Dendritic cell treated with granulocyte-macrophage colony-stimulating factor and Interleukin-4, amounts not matched to agents 40 ng/mL and 50 ng/mL, for 4 days (primary cell): ENCODE measurements at regions not wholly inside any gene's neighbourhood (a gene's known extent, or its start where the extent isn't known, plus 50 kb on each side); places are given as distances from the start of the nearest gene placed in this dataset.
A peak's percentile ranks its signal among the peaks of the same experiment; 100 is the strongest.
"Not testable (repeated sequence)": the region's sequence is repeated elsewhere in the genome, so short reads cannot be mapped to it uniquely, and the experiment has no call there.

Experiments
- H3K27ac Mint-ChIP-seq: one replicate; pipeline ENCODE4 v1.8.0; 2022; ENCODE audit warnings: mild to moderate bottlenecking, mixed read lengths
- H3K27me3 Mint-ChIP-seq: one replicate; pipeline ENCODE4 v1.8.0; 2022; ENCODE audit warnings: mild to moderate bottlenecking, mixed read lengths
- H3K36me3 Mint-ChIP-seq: one replicate; pipeline ENCODE4 v1.8.0; 2022; ENCODE audit warnings: low read depth, mixed read lengths
- H3K4me1 Mint-ChIP-seq: one replicate; pipeline ENCODE4 v1.8.0; 2022; ENCODE audit warnings: low read depth, mixed read lengths
- H3K4me3 Mint-ChIP-seq: one replicate; pipeline ENCODE4 v1.8.0; 2022; ENCODE audit warnings: mild to moderate bottlenecking, moderate library complexity, mixed read lengths
- H3K9me3 Mint-ChIP-seq: one replicate; pipeline ENCODE4 v1.8.0; 2022; ENCODE audit warnings: mixed read lengths
- intact Hi-C: fragments of 100-400 bp; cut with micrococcal nuclease; formaldehyde crosslinking; loops from one replicate; pipeline ENCODE4 v1.15.0; 2022

- H3K9me3 Mint-ChIP-seq, H3K36me3 Mint-ChIP-seq, H3K27me3 Mint-ChIP-seq, H3K4me1 Mint-ChIP-seq, H3K4me3 Mint-ChIP-seq, H3K27ac Mint-ChIP-seq, intact Hi-C loops: not testable (repeated sequence)
Measured at GRCh38 chrX:31014474-31014873, 57.4 kb downstream of the FTHL17 start.

GRCh38 chrX:31012509-31013025 is 59.3 kb downstream of the FTHL17 start:
- no peaks in the 10 kb centered on the region for H3K36me3 Mint-ChIP-seq
- H3K9me3 Mint-ChIP-seq: no peaks in the 10 kb centered on the region
- H3K27me3 Mint-ChIP-seq: no peaks in the 10 kb centered on the region
- intact Hi-C loops: no loop called here
- H3K27ac Mint-ChIP-seq: no peak overlapping the region
- H3K4me3 Mint-ChIP-seq: no peak overlapping the region
- H3K4me1 Mint-ChIP-seq: peaks cover 5% of the 10 kb centered on the region

DNA sequence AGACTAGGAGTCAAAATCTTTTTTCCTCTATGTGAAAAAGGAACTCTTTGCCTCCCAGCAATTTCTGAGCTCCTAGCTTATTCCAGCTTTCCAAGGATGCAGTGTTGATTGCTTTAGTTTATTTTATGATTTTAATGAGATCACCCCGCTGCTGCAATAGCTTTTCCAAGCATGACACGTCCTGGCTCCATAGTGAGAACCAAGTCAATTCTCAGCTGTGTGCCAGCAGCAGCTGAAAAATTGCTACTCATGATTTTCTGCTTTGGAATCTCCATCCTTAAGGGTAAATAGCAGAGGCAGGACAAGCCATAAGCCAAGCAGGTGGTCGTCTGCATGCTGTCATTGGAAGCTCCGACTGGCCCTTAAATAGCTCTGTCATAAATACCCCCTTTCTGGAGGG is 64.5 kb downstream of the FTHL17 start:
- Mint-ChIP-seq H3K9me3 (no peaks in the 10 kb centered on the region), H3K4me1 (peaks cover 5% of the 10 kb centered on the region), H3K4me3 (no peak overlapping the region), H3K36me3 (no peaks in the 10 kb centered on the region), H3K27me3 (no peaks in the 10 kb centered on the region), H3K27ac (no peak overlapping the region)
- intact Hi-C loops: no loop called here

- Mint-ChIP-seq H3K4me3 (no peak overlapping the region), H3K36me3 (no peaks in the 10 kb centered on the region), H3K4me1 (peaks cover 3% of the 10 kb centered on the region), H3K27me3 (no peaks in the 10 kb centered on the region), H3K27ac (no peak overlapping the region), H3K9me3 (no peaks in the 10 kb centered on the region)
- intact Hi-C loops: no loop called here
Measured at GRCh38 chrX:31006027-31006426, 65.8 kb downstream of the FTHL17 start.

DNA sequence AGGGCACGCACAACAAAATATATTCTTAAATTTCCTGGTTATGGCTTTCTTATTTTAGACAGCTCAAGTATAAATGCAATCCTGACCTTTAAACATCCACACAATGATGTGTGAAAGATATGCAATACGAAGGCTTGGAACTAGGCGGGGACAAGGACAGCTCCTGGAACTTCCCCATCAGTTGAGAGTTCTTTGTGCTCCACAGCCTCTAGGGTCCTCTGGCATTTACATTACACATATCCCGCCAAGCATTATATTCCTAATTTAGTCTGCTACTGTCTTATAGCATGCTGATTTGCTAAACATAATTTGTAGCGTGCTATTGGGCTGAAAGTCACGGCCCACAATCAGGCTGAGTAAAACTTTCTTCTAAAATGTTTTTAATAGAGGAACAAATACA is 74.4 kb downstream of the FTHL17 start:
- Mint-ChIP-seq H3K36me3 (no peaks in the 10 kb centered on the region), H3K27me3 (no peaks in the 10 kb centered on the region), H3K9me3 (no peaks in the 10 kb centered on the region), H3K4me3 (no peak overlapping the region), H3K4me1 (no peaks in the 10 kb centered on the region), H3K27ac (no peak overlapping the region)
- intact Hi-C loops: no loop called here

- no peaks in the 10 kb centered on the region for H3K36me3 Mint-ChIP-seq
- intact Hi-C loops: no loop called here
- H3K4me1 Mint-ChIP-seq: no peaks in the 10 kb centered on the region
- no peak overlapping the region for H3K27ac Mint-ChIP-seq
- H3K9me3 Mint-ChIP-seq: no peaks in the 10 kb centered on the region
- H3K4me3 Mint-ChIP-seq: no peak overlapping the region
- H3K27me3 Mint-ChIP-seq: peaks cover 7% of the 10 kb centered on the region
Measured at GRCh38 chrX:30995705-30996104, 76.1 kb downstream of the FTHL17 start.

DNA sequence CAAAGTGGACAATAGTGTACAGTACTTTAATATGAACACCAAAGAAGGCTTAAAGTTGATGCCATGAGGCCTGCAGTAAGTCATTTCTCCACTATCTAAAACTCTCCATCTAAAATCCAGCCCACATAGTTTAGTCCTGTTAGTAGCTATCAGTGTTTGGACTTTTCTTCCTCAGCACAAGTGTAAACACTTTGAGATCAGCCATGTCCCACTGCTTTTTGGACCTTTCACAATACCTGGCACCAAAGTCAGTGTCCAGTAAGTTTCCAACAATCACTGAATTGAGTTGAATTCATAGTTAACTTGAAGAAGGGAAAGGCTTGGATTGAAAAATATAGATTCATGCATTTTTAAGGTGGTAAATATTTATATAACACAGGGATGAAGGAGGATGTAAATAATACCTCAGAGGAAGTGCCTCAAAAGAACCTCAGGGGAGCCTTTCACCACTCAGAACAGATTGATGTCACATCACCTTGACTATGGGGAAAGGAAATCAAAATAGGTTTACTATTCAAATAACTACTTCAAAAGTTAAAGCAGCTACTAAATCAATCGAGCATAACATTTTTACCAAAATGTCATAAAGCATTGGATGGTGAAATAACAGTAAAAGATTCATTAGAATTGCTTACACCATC is 76.7 kb downstream of the FTHL17 start:
- intact Hi-C loops: no loop called here
- Mint-ChIP-seq H3K27ac (no peak overlapping the region), H3K9me3 (no peaks in the 10 kb centered on the region), H3K4me1 (no peaks in the 10 kb centered on the region), H3K4me3 (no peak overlapping the region), H3K27me3 (peaks cover 7% of the 10 kb centered on the region), H3K36me3 (no peaks in the 10 kb centered on the region)

- H3K4me1 Mint-ChIP-seq, H3K27me3 Mint-ChIP-seq, H3K36me3 Mint-ChIP-seq, H3K27ac Mint-ChIP-seq, H3K4me3 Mint-ChIP-seq, H3K9me3 Mint-ChIP-seq, intact Hi-C loops: not testable (repeated sequence)
Measured at GRCh38 chrX:30994018-30994417, 77.8 kb downstream of the FTHL17 start.

- H3K27me3 Mint-ChIP-seq: peaks cover 7% of the 10 kb centered on the region
- H3K9me3 Mint-ChIP-seq: no peaks in the 10 kb centered on the region
- H3K27ac Mint-ChIP-seq: no peak overlapping the region
- no peaks in the 10 kb centered on the region for H3K4me1 Mint-ChIP-seq
- intact Hi-C loops: no loop called here
- H3K4me3 Mint-ChIP-seq: no peak overlapping the region
- no peaks in the 10 kb centered on the region for H3K36me3 Mint-ChIP-seq
Measured at GRCh38 chrX:30992381-30992904, 79.4 kb downstream of the FTHL17 start.

- H3K4me1 Mint-ChIP-seq: no peaks in the 10 kb centered on the region
- peaks cover 7% of the 10 kb centered on the region for H3K27me3 Mint-ChIP-seq
- H3K9me3 Mint-ChIP-seq: no peaks in the 10 kb centered on the region
- no peak overlapping the region for H3K4me3 Mint-ChIP-seq
- intact Hi-C loops: no loop called here
- no peak overlapping the region for H3K27ac Mint-ChIP-seq
- H3K36me3 Mint-ChIP-seq: no peaks in the 10 kb centered on the region
Measured at GRCh38 chrX:30990361-30990760, 81.5 kb downstream of the FTHL17 start.

GRCh38 chrX:30982467-30982866 is 89.4 kb downstream of the FTHL17 start:
- no peaks in the 10 kb centered on the region for H3K9me3 Mint-ChIP-seq
- peaks cover 15% of the 10 kb centered on the region for H3K4me1 Mint-ChIP-seq
- no peaks in the 10 kb centered on the region for H3K36me3 Mint-ChIP-seq
- H3K4me3 Mint-ChIP-seq: no peak overlapping the region
- no peaks in the 10 kb centered on the region for H3K27me3 Mint-ChIP-seq
- peak overlapping the region; percentile 73 for H3K27ac Mint-ChIP-seq
- intact Hi-C loops: no loop called here

GRCh38 chrX:30981968-30982367 is 89.9 kb downstream of the FTHL17 start:
- no peaks in the 10 kb centered on the region for H3K9me3 Mint-ChIP-seq
- no peaks in the 10 kb centered on the region for H3K27me3 Mint-ChIP-seq
- H3K36me3 Mint-ChIP-seq: no peaks in the 10 kb centered on the region
- no peak overlapping the region for H3K4me3 Mint-ChIP-seq
- peaks cover 15% of the 10 kb centered on the region for H3K4me1 Mint-ChIP-seq
- intact Hi-C loops: no loop called here
- peak overlapping the region; percentile 73 for H3K27ac Mint-ChIP-seq

GRCh38 chrX:30979271-30979670 is 90.2 kb upstream of the TAB3 start:
- no peak overlapping the region for H3K4me3 Mint-ChIP-seq
- intact Hi-C loops: no loop called here

DNA sequence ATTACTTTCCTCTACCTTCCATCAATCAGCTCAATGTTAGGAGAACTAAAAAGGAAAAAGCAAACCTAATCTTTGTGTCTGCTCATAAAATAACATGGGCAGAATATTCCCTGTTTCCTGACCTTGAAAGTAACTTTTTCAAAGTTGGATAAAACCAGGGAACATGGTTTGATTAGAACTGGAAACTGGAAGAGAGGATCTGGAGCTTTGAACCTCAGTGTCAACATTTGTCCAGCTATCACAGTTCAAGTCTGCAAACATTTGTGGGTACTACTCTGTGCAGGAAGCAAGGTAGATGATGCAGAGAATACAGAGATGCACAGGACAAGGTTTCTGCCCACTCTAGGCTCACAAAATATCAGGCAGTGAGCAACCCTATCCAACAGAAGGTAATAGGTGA is 86.4 kb upstream of the TAB3 start:
- peaks cover 5% of the 10 kb centered on the region for H3K27me3 Mint-ChIP-seq
- H3K36me3 Mint-ChIP-seq: no peaks in the 10 kb centered on the region
- H3K9me3 Mint-ChIP-seq: no peaks in the 10 kb centered on the region
- intact Hi-C loops: no loop called here
- no peak overlapping the region for H3K4me3 Mint-ChIP-seq
- no peak overlapping the region for H3K27ac Mint-ChIP-seq
- H3K4me1 Mint-ChIP-seq: no peaks in the 10 kb centered on the region

More at GRCh38 chrX:30979271-30979670, 90.2 kb upstream of the TAB3 start:
- Mint-ChIP-seq H3K27ac (no peak overlapping the region), H3K4me1 (peaks cover 15% of the 10 kb centered on the region), H3K9me3 (no peaks in the 10 kb centered on the region), H3K36me3 (no peaks in the 10 kb centered on the region), H3K27me3 (peaks cover 5% of the 10 kb centered on the region)
